HepG2 (cell line): ENCODE measurements at regions not wholly inside any gene's neighbourhood (a gene's known extent, or its start where the extent isn't known, plus 50 kb on each side); places are given as distances from the start of the nearest gene placed in this dataset.

Experiments
- ATAC-seq: fragments of 200-7000 bp; cut with Tn5 transposase; 3 replicates; pipeline ENCODE4 v1.9.1; 2020; ENCODE audit warnings: mild to moderate bottlenecking, moderate library complexity
- BruUV-seq: library from RNA; stranded (reverse); fragments of 400-500 nt; replicated peaks from 2 replicates; lab custom pipeline; 2021; lab: Mats Ljungman, UMichigan
- CTCF ChIA-PET: fragments of 300-600 bp; formaldehyde crosslinking; extraction: SDS; loops from one replicate; lab custom pipeline; 2021; ENCODE audit warnings: low total read pairs, inconsistent platforms, low intra/inter-chr PET ratio; lab: Yijun Ruan, JAX
- POLR2A ChIA-PET: fragments of 350-600 bp; sonication (Branson Sonifier 250); formaldehyde crosslinking; loops from one replicate; lab custom pipeline; 2020; ENCODE audit warnings: antibody characterized with exemption, inconsistent platforms; lab: Yijun Ruan, JAX
- DNase-seq: peaks from one replicate; pipeline ENCODE4 v3.0.0-alpha.2; 2015; ENCODE audit warnings: low spot score
- FAIRE-seq: peaks from 3 replicates; lab custom pipeline; 2011; peaks lifted over from hg19 to GRCh38; lab: Jason Lieb, UNC
- H2AFZ ChIP-seq: one replicate; pipeline ENCODE4 v1.6.1; 2011; ENCODE audit warnings: low read length, inconsistent platforms
- H3K27ac ChIP-seq: fragments of 300-600 bp; 3 replicates; pipeline ENCODE4 v1.8.0; 2011; ENCODE audit warnings: mixed run types, mild to moderate bottlenecking, mixed read lengths, low read length, inconsistent platforms; ENCODE audit not compliant: insufficient read depth; ENCODE audit errors: extremely low read length
- H3K27me3 ChIP-seq, 2 experiments: fragments of 200-600 bp in 1 of 2; 2 replicates in 1 of 2; 3 replicates in 1 of 2; pipeline versions ENCODE4 v1.6.0 to v1.8.0; 2011; ENCODE audit warnings: low read length in 2 of 2, mild to moderate bottlenecking in 2 of 2, moderate library complexity in 2 of 2, inconsistent platforms in 1 of 2; ENCODE audit not compliant: insufficient read depth in 2 of 2, control insufficient read depth in 1 of 2
- H3K36me3 ChIP-seq, 2 experiments: fragments of 200-600 bp in 1 of 2; replicated peaks in 1 of 2; 2 replicates in 1 of 2; 3 replicates in 1 of 2; pipeline versions ENCODE4 v1.5.1 to v1.8.0; 2011; ENCODE audit warnings: low read length in 2 of 2, inconsistent platforms in 1 of 2; ENCODE audit not compliant: insufficient read depth in 2 of 2, control insufficient read depth in 1 of 2
- H3K4me1 ChIP-seq: 2 replicates; pipeline ENCODE4 v1.5.1; 2012; ENCODE audit warnings: low read length, inconsistent platforms; ENCODE audit not compliant: insufficient read depth
- H3K4me2 ChIP-seq: 2 replicates; pipeline ENCODE4 v1.6.0; 2011; ENCODE audit warnings: low read depth, low read length, inconsistent platforms
- H3K4me3 ChIP-seq, 3 experiments: fragments of 200-600 bp in 1 of 3; sonication (generic), shearing (Covaris generic) in 1 of 3; replicated peaks in 1 of 3; 2 replicates each; pipeline ENCODE4 v1.5.1; 2011 to 2016; ENCODE audit warnings: low read length in 3 of 3, inconsistent platforms in 2 of 3, low read depth in 2 of 3, mild to moderate bottlenecking in 2 of 3, control low read depth in 1 of 3, mixed read lengths in 1 of 3; ENCODE audit not compliant: insufficient read depth in 1 of 3
- H3K79me2 ChIP-seq: one replicate; pipeline ENCODE4 v1.6.1; 2011; ENCODE audit warnings: low read length, inconsistent platforms; ENCODE audit not compliant: insufficient read depth
- H3K9ac ChIP-seq: 2 replicates; pipeline ENCODE4 v1.6.0; 2011; ENCODE audit warnings: mild to moderate bottlenecking, low read depth, low read length, inconsistent platforms; ENCODE audit not compliant: insufficient read depth
- H3K9me3 ChIP-seq: 2 replicates; pipeline ENCODE4 v1.5.1; 2012; ENCODE audit warnings: mild to moderate bottlenecking, low read length
- H4K20me1 ChIP-seq: 2 replicates; pipeline ENCODE4 v1.6.0; 2011; ENCODE audit warnings: inconsistent platforms, mild to moderate bottlenecking, low read length, moderate library complexity; ENCODE audit not compliant: insufficient read depth
- ATF7 ChIP-seq, 2 experiments: fragments of 450-650 bp in 1 of 2; sonication (generic) in 1 of 2; formaldehyde crosslinking in 1 of 2; IDR thresholded peaks; 2 replicates each; pipeline versions ENCODE4 v1.4.0 to v1.6.1; 2016 to 2020; ENCODE audit warnings: antibody characterized with exemption in 1 of 2, mild to moderate bottlenecking in 1 of 2, missing genetic modification reagents in 1 of 2
- CREB1 ChIP-seq, 2 experiments: fragments of 450-650 bp in 1 of 2; IDR thresholded peaks; 2 replicates each; pipeline ENCODE4 v1.6.1; 2016 to 2017; ENCODE audit warnings: control low read depth in 1 of 2, mild to moderate bottlenecking in 1 of 2, missing compliant biosample characterization in 1 of 2, missing genetic modification characterization in 1 of 2
- MIER2 ChIP-seq: IDR thresholded peaks from 2 replicates; pipeline ENCODE4 v1.6.1; 2016; ENCODE audit warnings: missing biosample characterization, missing genetic modification reagents
- NR0B2 ChIP-seq: sonication (generic); formaldehyde crosslinking; IDR thresholded peaks from 2 replicates; pipeline ENCODE4 v1.4.0; 2020; ENCODE audit warnings: mild to moderate bottlenecking, missing genetic modification reagents
- SP5 ChIP-seq: IDR thresholded peaks from 2 replicates; pipeline ENCODE4 v1.6.1; 2016; ENCODE audit warnings: low read depth, borderline replicate concordance
- SRF ChIP-seq: IDR thresholded peaks from 2 replicates; pipeline ENCODE4 v1.6.1; 2011; ENCODE audit warnings: mild to moderate bottlenecking, low read depth, low read length, moderate library complexity
- TERF1 ChIP-seq: sonication (generic); formaldehyde crosslinking; IDR thresholded peaks from 2 replicates; pipeline ENCODE4 v1.8.0; 2022; ENCODE audit warnings: mild to moderate bottlenecking, missing genetic modification reagents, moderate library complexity
- ZBTB40 ChIP-seq, 2 experiments: fragments of 450-650 bp in 1 of 2; sonication (generic) in 1 of 2; formaldehyde crosslinking in 1 of 2; IDR thresholded peaks; 2 replicates each; pipeline versions ENCODE4 v1.6.1 to v1.8.0; 2016 to 2022; ENCODE audit warnings: antibody characterized with exemption in 1 of 2, mild to moderate bottlenecking in 1 of 2, missing genetic modification reagents in 1 of 2
- ZKSCAN5 ChIP-seq: sonication (generic); formaldehyde crosslinking; IDR thresholded peaks from 2 replicates; pipeline ENCODE4 v1.5.1; 2020; ENCODE audit warnings: mild to moderate bottlenecking, missing genetic modification reagents
- WGBS: methylation state at CpG from one replicate; pipeline ENCODE4 v1.1.6; 2017; ENCODE audit warnings: low lambda C conversion rate; 5-methylcytosine and 5-hydroxymethylcytosine counted together
- in situ Hi-C: cut with HindIII; loops from 2 replicates; pipeline ENCODE4 v1.10.0; 2017; ENCODE audit warnings: low pct_unique_long_range_greater_than_20kb; ENCODE audit not compliant: extremely low pct_ligation_motif_present
- intact Hi-C: fragments of 100-400 bp; cut with micrococcal nuclease; formaldehyde crosslinking; loops from one replicate; pipeline ENCODE4 v1.10.0; 2022; ENCODE audit not compliant: unreplicated experiment

GRCh38 chr6:142695016-142695415, 250.0 kb downstream of the HIVEP2 start:
- DNase-seq (no peak), FAIRE-seq (no peak), ATAC-seq (no peak)
- no TSS peak for BruUV-seq
- peaks cover 20% of the 10 kb centered on the region for H3K4me1 ChIP-seq
- H3K9me3 ChIP-seq = no peaks in the 10 kb centered on the region
- H4K20me1 ChIP-seq = no peaks in the 10 kb centered on the region
- ChIA-PET POLR2A (no interaction called here), CTCF (interaction anchor here (4.1 kb wide), 1 partner anchor 332 kb away, joined by 41 read pairs; no protein-coding TSS in a partner anchor)
- in situ Hi-C loops (no loop called here), intact Hi-C loops (loop anchor here (5.0 kb wide), 1 partner anchor 232 kb away; no protein-coding TSS in a partner anchor)
- no peaks in the 10 kb centered on the region for H3K36me3 ChIP-seq
- no peak overlapping the region for H3K9ac ChIP-seq
- WGBS = 11% methylated on average over 3 of the region's 3 CpGs
- TF ChIP-seq SP5 (CRISPR knock-in tag) = no peak
- no peak for TF ChIP-seq ZBTB40 (IDR thresholded peaks at IDR 0.05)
- no peak for TF ChIP-seq ZBTB40 (CRISPR knock-in tag; IDR thresholded peaks at IDR 0.05)
- no peak for TF ChIP-seq NR0B2
- TF ChIP-seq TERF1 (CRISPR knock-in tag) = no peak
- TF ChIP-seq CREB1 (IDR thresholded peaks at IDR 0.05) = 0 out of 2 replicates have a peak, but pooled peaks have one; percentile 22
- TF ChIP-seq CREB1 (CRISPR knock-in tag; IDR thresholded peaks at IDR 0.05) = no peak
- no peak for TF ChIP-seq SRF
- TF ChIP-seq ZKSCAN5 = no peak
- TF ChIP-seq ATF7 (IDR thresholded peaks at IDR 0.05) = peak; percentile 54; the same call in 1 of the 2 replicates
- no peak for TF ChIP-seq ATF7 (CRISPR knock-in tag; IDR thresholded peaks at IDR 0.05)
- TF ChIP-seq MIER2 (CRISPR knock-in tag) = no peak
- H3K27ac ChIP-seq = no peak overlapping the region
- H2AFZ ChIP-seq = no peak overlapping the region
- H3K27me3 ChIP-seq = peaks cover 2 to 23% of the 10 kb centered on the region in 2 experiments; a peak in 4 of 5 replicates
- no peak overlapping the region for H3K4me2 ChIP-seq
- no peak overlapping the region for H3K4me3 ChIP-seq
- no peaks in the 10 kb centered on the region for H3K79me2 ChIP-seq
